GM10266 (cell line): ENCODE measurements at regions not wholly inside any gene's neighbourhood (a gene's known extent, or its start where the extent isn't known, plus 50 kb on each side); places are given as distances from the start of the nearest gene placed in this dataset.

Experiments used
- DNase-seq: peaks from one replicate; pipeline ENCODE4 v3.0.0; 2012; ENCODE audit errors: extremely low spot score
- CTCF ChIP-seq: IDR thresholded peaks from 2 replicates; pipeline ENCODE4 v1.5.1; 2012; ENCODE audit warnings: mild to moderate bottlenecking, low read depth; ENCODE audit not compliant: control insufficient read depth, insufficient read depth; ENCODE audit errors: missing control alignments

DNA sequence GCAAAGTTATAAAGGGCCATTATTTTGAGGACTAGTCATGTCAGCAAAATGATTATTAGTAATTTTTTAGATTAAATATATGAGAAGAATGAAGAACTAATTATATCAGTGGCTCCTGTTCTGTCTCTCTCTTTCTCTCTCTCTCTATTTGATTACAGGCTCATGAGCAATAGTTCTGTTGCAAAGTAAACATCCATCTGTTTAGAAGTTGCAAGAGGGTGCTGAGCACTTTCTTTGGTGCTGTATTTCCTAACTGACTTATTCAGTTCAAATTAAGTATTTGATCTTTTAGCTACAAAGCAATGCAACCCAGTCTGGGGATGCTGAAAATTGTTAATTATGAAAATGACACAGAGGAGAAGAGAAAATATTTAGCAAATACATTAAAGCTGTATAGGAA, 408.1 kb upstream of the UBE2E3 start:
- DNase-seq, result no peak
- no peak for TF ChIP-seq CTCF

- no peak for DNase-seq
- no peak for TF ChIP-seq CTCF
Observed at GRCh38 chr2:180571559-180571958, 408.8 kb upstream of the UBE2E3 start.

GRCh38 chr2:180570864-180571263, 409.5 kb upstream of the UBE2E3 start:
- no peak for TF ChIP-seq CTCF

DNA sequence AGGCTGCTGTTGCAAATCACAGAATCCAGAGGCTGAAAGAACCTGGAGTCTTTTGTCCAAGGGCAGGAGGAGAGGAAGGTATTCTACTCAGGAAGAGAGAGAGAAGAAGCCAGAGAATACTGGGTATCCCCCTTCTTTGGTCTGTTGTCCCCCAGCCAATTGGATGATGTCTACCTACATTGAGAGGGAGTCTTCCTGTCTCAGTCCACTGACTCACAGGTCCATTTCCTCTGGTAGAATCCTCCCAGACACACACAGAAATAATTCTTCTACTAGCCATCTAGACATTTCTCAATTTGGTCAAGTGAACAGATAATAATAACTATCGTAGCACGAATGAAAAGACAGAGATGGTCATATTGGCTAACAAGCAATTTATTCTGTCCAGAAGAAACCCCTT, 416.4 kb upstream of the UBE2E3 start:
- DNase-seq, result no peak
- TF ChIP-seq CTCF, result no peak

More at GRCh38 chr2:180570864-180571263, 409.5 kb upstream of the UBE2E3 start:
- DNase-seq, result no peak

DNA sequence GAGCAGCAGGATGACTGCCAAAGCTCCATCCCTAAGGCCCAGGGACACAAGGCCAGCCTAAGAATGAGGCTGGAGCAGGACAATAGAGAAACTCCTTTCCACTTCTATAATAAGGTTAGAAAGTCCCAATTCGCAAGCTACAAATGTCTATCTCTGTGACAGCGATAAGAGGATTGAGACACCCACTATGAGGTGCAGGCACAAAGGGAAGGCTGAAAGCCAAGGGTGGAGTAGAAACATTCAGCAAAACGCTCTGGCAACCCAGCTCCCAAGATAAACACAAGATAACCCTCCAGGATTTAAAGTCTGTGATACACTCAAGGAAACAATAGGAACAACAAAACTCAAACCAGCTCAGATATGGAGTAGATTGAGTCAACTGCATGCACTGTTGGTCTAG, 418.0 kb upstream of the UBE2E3 start:
- TF ChIP-seq CTCF, result no peak
- no peak for DNase-seq

DNA sequence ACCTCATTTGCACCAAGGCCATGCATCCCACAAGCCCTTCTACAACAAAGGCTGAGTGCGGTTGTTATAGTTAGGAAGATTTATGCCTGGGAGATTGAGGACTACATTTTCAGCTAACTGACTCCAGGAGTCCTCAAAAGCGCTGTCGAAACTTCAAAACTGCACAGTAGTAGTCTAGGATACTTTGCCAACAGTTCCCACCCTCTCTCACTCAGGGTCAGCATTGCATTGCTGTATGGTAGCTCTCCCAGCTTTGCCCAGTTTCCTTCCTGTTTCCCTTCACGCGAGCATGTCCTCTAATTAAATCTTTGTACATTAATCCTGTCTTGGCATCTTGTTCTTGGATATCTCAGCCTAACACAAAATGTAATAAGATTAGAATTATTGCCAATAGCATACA, 420.6 kb upstream of the UBE2E3 start:
- no peak for DNase-seq
- TF ChIP-seq CTCF, result no peak

DNA sequence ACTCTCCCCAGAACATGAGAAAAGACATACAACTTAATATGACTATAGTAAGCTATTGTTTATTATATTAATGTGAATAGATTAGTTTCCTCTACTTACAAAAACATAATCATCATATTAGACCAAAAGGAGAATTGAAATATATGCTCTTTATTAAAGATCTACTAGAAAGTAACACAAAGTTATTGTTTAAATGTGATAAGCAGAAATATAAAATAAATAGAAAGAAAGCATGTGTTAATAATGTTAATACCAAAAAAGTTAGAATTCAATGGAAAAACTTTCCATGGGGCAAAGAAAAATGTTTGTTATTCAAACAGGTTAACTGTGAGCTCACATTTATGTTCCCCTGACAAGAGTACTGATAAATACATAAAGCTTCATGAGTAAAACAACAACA, 421.4 kb upstream of the UBE2E3 start:
- TF ChIP-seq CTCF, result no peak
- DNase-seq, result no peak
